Medulla oblongata (tissue), 1 donor: ENCODE measurements at regions not wholly inside any gene's neighbourhood (a gene's known extent, or its start where the extent isn't known, plus 50 kb on each side); places are given as distances from the start of the nearest gene placed in this dataset.
"Not testable (repeated sequence)": the region's sequence is repeated elsewhere in the genome, so short reads cannot be mapped to it uniquely, and the experiment has no call there.

Experiments
- DNase-seq: peaks from one replicate; pipeline ENCODE4 v3.0.0-alpha.2; 2015; ENCODE audit errors: extremely low spot score

GRCh38 chr18:41046250-41046649 is 908.8 kb upstream of the PIK3C3 start:
- not testable (repeated sequence) for DNase-seq

DNA sequence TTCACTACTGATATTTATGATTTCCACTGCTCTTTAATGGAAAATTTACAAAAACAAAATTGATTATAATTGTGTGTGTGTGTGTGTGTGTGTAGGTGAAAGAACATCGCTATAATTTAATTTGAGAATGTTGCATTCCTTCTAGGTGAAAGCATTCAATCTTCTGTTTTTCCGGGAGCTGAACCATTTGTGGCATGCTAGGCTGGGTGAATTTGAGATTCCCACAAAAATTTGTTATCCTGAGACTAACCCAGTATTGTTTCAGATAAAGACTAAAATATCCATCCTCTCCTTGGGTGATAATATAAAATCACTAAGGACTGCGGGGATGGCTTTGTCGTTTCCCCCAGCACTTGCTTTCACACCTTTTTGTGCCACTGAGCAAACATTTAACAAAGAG is 911.2 kb upstream of the PIK3C3 start:
- DNase-seq = no peak

GRCh38 chr18:41042866-41043265 is 912.2 kb upstream of the PIK3C3 start:
- no peak for DNase-seq

DNA sequence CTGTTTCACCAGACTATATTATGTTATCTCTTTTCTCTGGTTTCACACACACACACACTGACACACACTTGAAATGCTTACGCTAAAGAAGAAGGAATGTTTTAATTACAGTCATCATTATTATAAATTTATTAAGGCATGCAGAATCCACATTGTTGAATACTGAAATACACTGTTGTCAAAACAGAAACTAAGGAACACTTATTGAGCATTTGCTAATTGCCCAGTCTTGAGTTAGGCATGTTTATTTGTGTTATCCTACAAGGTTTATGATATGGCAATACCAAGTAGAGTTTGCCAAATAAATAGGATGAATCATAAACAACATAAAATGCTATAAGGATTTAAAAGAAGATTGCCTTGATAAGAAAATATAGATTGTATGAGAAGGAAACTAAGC is 917.0 kb upstream of the PIK3C3 start:
- no peak for DNase-seq

DNA sequence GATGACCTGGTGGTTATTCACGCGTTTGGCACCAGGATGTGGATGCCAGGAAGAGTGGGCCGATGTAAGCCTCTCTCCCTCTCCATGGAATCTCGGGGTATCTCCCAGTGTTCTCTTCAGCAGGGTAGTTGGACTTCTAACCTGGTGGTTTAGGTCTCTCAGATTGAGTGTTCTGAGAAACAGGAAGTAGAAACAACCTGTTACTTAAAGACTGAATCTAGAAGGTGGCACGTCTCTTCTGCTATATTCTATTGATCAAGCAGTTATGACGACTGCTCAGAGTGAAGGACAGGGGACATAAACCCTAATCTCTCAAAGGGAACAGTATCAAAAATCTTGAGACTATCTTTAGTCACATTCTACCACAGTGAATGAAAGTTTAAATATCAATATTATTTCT is 918.7 kb upstream of the PIK3C3 start:
- DNase-seq = no peak

DNA sequence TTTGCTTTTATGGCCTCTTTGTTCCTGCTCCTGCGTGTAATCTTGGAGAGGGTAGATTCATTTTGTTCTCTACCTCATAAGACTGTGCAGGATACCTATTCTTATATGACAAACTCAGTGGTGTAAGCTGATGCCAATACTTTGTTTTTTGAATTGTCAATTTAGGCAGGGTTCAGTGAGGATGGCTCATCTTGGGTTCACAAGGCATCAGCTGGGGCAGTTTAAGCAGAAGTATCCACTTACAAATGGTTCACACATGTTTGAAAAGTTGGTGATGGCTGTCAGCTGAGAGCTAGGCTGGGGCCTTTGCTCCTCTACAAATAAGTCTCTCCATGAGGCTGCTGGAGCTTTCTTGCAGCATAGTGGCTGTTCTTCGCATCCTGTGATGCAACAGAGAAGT is 920.6 kb upstream of the PIK3C3 start:
- DNase-seq = no peak

DNA sequence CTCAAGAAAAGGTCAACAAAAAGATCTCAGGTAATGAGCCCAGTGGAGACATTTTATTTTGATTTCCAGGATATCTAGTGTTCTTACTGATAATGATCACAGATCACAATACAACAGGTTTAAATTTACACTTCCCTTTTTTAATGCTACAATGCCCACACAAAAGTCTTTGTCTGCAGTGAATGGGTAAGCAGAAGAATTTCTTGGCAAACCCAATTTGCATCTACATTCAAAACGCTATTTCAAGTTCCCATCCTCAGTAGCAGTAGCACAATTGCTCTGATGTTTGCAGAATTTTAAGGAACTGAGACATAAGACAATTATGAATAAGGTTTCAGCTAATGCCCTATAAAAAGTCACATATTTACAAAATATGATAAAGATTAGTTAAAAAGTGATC is 929.4 kb upstream of the PIK3C3 start:
- no peak for DNase-seq

GRCh38 chr18:41024792-41025191 is 930.2 kb upstream of the PIK3C3 start:
- DNase-seq = no peak

DNA sequence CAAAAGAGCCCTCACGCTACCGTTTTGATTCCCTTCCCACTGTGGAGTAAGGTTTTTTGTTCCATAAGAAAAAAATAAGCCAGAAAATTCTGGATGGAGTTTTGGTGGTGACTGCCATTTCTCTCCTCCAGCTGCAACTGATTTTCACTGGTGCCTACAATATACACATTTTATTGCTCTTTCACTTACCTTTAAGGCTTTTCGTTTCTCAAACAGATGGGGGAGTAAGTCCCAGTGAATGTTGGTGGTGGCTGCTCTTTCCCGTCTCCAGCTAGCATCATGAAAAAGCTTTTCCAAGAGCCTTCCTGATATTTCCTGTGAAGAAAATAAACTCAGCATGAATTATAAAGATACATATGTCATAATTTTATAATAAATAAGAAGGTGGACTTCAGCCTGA is 932.5 kb upstream of the PIK3C3 start:
- DNase-seq = no peak

DNA sequence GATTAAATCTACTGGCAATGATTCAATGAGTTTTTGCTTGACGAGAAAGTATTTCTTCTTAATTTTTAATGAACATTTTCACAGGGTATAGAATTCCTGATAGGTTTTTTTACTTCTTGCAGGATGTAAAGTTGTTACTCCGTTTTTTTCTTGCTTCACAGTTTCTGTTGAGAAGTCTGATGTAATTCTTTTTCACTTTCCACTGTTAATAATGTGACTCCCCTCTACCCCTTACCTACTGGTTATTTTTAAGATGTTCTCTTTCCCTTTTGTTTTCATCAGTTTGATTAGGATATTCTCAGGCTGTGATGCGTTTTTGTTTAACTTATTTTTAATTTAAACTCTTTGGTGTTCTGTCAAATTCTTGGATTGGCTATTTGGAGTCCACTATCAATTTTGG is 933.9 kb upstream of the PIK3C3 start:
- no peak for DNase-seq

GRCh38 chr18:41012194-41012593 is 942.8 kb upstream of the PIK3C3 start:
- no peak for DNase-seq

- no peak for DNase-seq
These were observed 945.1 kb upstream of the PIK3C3 start for GRCh38 chr18:41009926-41010325.

GRCh38 chr18:41004324-41004723 is 950.7 kb upstream of the PIK3C3 start:
- DNase-seq = no peak

GRCh38 chr18:40995529-40995928 is 959.5 kb upstream of the PIK3C3 start:
- DNase-seq = no peak

DNA sequence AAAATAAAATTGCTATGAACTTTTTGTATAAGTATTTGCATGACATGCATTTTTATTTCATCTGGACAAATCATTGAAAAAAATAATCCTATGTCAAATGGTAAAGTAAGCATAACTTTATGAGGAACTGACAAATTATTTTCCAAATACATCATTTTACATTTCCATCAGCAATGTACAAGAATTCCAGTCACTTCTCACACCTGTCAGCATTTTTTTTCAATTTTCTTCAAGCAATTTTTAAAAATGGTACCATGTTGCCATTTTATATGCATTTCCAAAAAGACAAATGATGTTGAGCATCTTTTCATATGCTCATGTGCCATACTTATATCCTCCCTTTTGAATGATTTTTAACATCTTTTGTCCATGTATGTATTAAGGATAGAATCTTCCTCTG is 961.7 kb upstream of the PIK3C3 start:
- no peak for DNase-seq

DNA sequence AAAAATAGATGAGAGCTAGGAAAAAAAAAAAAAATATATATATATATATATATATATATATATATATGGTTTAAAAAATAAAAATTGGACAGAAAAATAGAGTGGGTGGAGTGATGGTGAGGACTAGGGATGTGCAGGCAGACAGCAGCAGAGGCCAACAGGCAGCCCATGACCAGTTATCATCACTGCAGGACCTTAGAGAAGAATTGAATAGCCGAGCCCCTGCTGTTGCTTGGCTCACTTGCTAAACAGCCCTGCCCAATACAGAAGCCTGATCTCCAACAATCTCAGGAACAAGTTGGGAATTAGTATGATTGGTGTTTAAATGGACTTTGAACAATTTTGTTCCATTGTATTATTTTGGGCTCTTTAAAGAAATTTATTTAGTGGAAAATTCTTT is 967.5 kb upstream of the PIK3C3 start:
- no peak for DNase-seq

DNA sequence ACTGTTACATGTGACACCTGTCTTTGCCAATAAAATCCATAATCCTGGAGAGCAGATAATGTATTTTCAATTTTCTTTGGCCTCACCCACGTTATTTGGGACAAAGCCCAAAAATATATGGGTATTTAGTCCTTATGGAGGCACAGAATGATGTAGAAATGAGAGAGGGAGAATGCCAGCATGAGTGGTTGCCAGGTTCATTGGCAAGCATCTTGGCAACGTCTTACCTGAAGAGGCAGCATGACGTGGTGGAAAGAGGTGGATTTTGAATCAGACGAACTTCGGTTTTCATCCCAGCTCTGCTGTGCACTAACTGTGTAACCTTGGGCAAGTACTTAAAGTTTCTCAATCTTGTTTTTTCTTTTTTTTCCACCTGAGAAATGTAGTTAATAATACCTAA is 969.6 kb upstream of the PIK3C3 start:
- no peak for DNase-seq

GRCh38 chr18:40984856-40985255 is 970.2 kb upstream of the PIK3C3 start:
- no peak for DNase-seq

GRCh38 chr18:40983835-40984234 is 971.2 kb upstream of the PIK3C3 start:
- DNase-seq = no peak

DNA sequence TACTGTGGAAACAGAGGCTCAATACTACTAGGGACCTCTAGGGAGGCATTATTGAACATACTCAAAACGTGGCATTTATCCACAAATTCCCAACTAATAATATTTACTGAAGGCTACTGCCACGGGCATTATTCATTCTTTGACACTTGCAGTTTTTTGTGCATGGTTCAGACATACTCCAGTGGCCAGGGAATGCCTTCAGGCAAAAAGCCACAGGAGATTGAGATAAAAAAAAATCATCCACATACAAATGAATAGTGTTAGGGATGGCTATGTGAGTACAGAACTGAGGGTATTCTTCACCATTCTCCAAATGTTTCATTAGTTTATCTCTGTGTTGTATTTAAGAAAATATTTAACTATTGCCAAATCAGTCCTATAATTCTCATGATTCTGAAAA is 974.9 kb upstream of the PIK3C3 start:
- DNase-seq = no peak

DNA sequence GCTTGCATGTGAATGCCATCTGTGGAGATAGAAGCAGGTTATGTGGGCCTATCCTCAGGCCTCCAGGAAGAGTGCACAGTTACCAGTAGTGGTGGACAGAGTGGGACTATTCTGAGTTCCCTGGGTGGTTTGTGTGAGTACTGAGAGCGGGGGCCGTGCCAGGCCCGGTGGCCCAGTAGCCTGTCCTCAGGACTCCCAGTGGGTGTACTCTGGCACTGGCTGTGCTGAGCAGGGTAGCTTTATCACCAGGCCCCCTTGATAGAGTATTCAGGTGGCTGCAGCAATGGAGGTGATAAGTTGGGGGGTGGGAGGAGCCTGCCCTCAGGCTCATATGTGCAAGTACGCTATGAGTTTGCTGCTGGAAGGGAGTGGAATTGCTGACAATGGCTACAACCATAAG is 979.0 kb upstream of the PIK3C3 start:
- DNase-seq = no peak

GRCh38 chr18:40974448-40974847 is 980.6 kb upstream of the PIK3C3 start:
- DNase-seq = no peak

DNA sequence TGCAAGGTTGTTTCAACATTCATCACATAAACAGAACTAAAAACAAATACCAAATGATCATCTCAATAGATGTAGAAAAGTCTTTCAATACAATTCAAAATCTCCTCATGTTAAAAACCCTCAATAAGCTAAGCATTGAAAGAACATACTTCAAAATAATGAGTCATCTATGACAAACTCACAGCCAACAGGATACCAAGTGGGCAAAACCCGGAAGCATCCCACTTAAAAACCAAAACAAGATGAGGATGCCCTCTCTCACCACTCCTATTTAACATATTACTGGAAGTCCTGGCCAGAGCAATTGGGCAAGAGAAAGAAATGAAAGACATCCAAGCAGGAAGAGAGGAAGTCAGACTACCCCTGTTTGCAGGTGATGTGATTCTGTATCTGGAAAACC is 992.2 kb upstream of the PIK3C3 start:
- DNase-seq = no peak

- no peak for DNase-seq
These were observed 997.4 kb upstream of the PIK3C3 start for GRCh38 chr18:40957533-40958070.

- no peak for DNase-seq
These were observed 998.8 kb upstream of the PIK3C3 start for GRCh38 chr18:40956213-40956612.
